HL-60 (cell line): ENCODE measurements at regions not wholly inside any gene's neighbourhood (a gene's known extent, or its start where the extent isn't known, plus 50 kb on each side); places are given as distances from the start of the nearest gene placed in this dataset.

ENCODE experiments used
- CTCF ChIP-seq: IDR thresholded peaks from one replicate; pipeline ENCODE4 v1.5.1; 2011; ENCODE audit warnings: low read length, control low read depth, inconsistent platforms; ENCODE audit not compliant: insufficient read depth
- GABPA ChIP-seq: IDR thresholded peaks from 2 replicates; pipeline ENCODE4 v1.6.1; 2012; ENCODE audit warnings: low read depth
- POLR2AphosphoS5 ChIP-seq: IDR thresholded peaks from 2 replicates; pipeline ENCODE4 v1.6.1; 2012; ENCODE audit warnings: low read depth
- REST ChIP-seq: IDR thresholded peaks from 2 replicates; pipeline ENCODE4 v1.6.1; 2012; ENCODE audit warnings: low read depth; ENCODE audit not compliant: insufficient replicate concordance

GRCh38 chr20:54706581-54706980, 231.2 kb downstream of the DOK5 start:
- TF ChIP-seq CTCF = no peak
- TF ChIP-seq POLR2AphosphoS5 = no peak
- TF ChIP-seq GABPA = no peak
- no peak for TF ChIP-seq REST
